ENCODE measurements at regions not wholly inside any gene's neighbourhood (a gene's known extent, or its start where the extent isn't known, plus 50 kb on each side); places are given as distances from the start of the nearest gene placed in this dataset.

DNA sequence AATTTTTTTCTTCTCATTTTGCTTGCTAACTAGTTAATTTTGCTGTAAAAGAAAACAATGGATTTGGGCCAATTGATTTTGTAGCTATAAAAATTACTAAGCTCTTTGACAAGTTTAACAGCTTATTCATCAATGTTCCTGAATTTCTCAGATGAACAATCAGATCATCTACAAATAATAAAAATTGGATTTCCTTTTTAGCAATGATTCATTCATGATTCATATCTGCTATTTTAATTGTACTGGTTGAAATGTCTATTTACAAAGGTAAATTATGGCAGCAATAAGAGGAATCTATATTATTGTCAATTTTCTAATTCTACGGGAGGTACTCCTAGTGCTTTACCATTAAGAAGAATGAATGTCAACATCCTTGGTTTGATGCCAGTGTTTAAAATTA lies 178.8 kb upstream of the BTBD3 start:
- no peaks in the 10 kb centered on the region for H3K9me3 ChIP-seq (ENCODE audit: control insufficient read depth, insufficient read depth, low read depth, low read length)
- in situ Hi-C loops (cut with HindIII; ENCODE audit: low pct_unique_long_range_greater_than_20kb, low sequenced_read_pairs): no loop called here
- H3K36me3 ChIP-seq (ENCODE audit: control insufficient read depth, insufficient read depth, low read length): no peaks in the 10 kb centered on the region; the same call in 1 of the 2 replicates
- no peak overlapping the region for H3K27ac ChIP-seq (ENCODE audit: low read length)
- DNase-seq (ENCODE audit: low read depth, low spot score) (no peak), ATAC-seq (no peak)
- no peak overlapping the region for H3K4me3 ChIP-seq (ENCODE audit: low read depth in 2 of 2, low read length in 2 of 2)
- no TSS peak for BruUV-seq (replicated peaks)
- H3K27me3 ChIP-seq (ENCODE audit: control insufficient read depth, insufficient read depth, low read length): no peaks in the 10 kb centered on the region
- intact Hi-C loops (cut with micrococcal nuclease; ENCODE audit: unreplicated experiment): no loop called here
- no peaks in the 10 kb centered on the region for H3K4me1 ChIP-seq (ENCODE audit: control insufficient read depth, insufficient read depth, low read length)
- POLR2A ChIA-PET: no interaction called here
- TF ChIP-seq SIN3A (IDR thresholded peaks at IDR 0.05; ENCODE audit: borderline replicate concordance, insufficient read depth, low read depth, low read length) (no peak), POLR2AphosphoS5 (IDR thresholded peaks at IDR 0.05; ENCODE audit: low read depth, low read length) (no peak), TCF7L2 (IDR thresholded peaks at IDR 0.05; ENCODE audit: low read depth, low read length) (no peak)
- TF ChIP-seq, protein P1, sequence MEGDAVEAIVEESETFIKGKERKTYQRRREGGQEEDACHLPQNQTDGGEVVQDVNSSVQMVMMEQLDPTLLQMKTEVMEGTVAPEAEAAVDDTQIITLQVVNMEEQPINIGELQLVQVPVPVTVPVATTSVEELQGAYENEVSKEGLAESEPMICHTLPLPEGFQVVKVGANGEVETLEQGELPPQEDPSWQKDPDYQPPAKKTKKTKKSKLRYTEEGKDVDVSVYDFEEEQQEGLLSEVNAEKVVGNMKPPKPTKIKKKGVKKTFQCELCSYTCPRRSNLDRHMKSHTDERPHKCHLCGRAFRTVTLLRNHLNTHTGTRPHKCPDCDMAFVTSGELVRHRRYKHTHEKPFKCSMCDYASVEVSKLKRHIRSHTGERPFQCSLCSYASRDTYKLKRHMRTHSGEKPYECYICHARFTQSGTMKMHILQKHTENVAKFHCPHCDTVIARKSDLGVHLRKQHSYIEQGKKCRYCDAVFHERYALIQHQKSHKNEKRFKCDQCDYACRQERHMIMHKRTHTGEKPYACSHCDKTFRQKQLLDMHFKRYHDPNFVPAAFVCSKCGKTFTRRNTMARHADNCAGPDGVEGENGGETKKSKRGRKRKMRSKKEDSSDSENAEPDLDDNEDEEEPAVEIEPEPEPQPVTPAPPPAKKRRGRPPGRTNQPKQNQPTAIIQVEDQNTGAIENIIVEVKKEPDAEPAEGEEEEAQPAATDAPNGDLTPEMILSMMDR (IDR thresholded peaks at IDR 0.05): no peak
- CTCF ChIA-PET: no interaction called here

DNA sequence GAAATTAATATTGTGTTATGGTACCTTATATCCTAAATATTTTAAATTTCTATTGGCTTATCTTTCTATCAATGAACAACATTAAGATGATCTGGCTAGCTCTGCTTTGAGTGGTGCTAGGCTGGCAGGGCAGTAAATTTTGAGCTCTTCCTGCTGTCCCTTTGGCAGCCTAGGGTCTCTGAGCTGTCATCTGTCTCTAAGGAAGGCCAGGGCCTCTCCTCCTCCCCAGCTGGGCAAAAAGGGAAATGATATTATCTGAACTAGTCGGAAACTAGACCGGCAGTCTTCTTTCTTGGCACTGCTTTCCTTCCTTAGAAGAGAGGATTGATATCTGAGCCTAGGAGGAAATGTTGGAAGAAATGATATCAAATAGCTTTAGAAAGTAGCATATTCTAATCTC lies 176.7 kb upstream of the BTBD3 start:
- CTCF ChIA-PET: no interaction called here
- no peaks in the 10 kb centered on the region for H3K4me1 ChIP-seq (ENCODE audit: control insufficient read depth, insufficient read depth, low read length)
- H3K36me3 ChIP-seq (ENCODE audit: control insufficient read depth, insufficient read depth, low read length): no peaks in the 10 kb centered on the region; the same call in 1 of the 2 replicates
- no peak overlapping the region for H3K4me3 ChIP-seq (ENCODE audit: low read depth in 2 of 2, low read length in 2 of 2)
- no peak for TF ChIP-seq TCF7L2 (IDR thresholded peaks at IDR 0.05; ENCODE audit: low read depth, low read length)
- TF ChIP-seq POLR2AphosphoS5 (IDR thresholded peaks at IDR 0.05; ENCODE audit: low read depth, low read length): no peak
- in situ Hi-C loops (cut with HindIII; ENCODE audit: low pct_unique_long_range_greater_than_20kb, low sequenced_read_pairs) (no loop called here), intact Hi-C loops (cut with micrococcal nuclease; ENCODE audit: unreplicated experiment) (no loop called here)
- DNase-seq (ENCODE audit: low read depth, low spot score): no peak
- POLR2A ChIA-PET: no interaction called here
- no peaks in the 10 kb centered on the region for H3K9me3 ChIP-seq (ENCODE audit: control insufficient read depth, insufficient read depth, low read depth, low read length)
- no peak overlapping the region for H3K27ac ChIP-seq (ENCODE audit: low read length)
- H3K27me3 ChIP-seq (ENCODE audit: control insufficient read depth, insufficient read depth, low read length): no peaks in the 10 kb centered on the region
- no peak for ATAC-seq
- no TSS peak for BruUV-seq (replicated peaks)

DNA sequence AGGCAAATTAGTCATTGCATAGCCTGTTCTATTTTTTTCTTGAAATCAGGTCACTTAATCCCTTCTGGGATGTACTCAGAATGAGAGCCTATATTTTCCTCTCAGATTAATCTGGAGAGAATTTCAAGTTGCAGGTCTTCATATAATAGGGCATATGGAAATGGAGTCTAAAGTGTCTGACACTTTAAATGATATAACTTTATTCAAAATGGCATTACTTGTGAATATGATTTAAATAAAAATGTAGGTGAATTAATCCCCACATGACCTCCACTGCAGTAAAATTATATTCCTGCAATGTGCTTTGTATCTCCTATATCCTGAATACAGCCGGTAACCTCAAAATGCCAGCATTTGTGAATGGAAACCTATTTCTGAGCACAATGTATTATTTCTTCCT lies 172.5 kb upstream of the BTBD3 start:
- in situ Hi-C loops (cut with HindIII; ENCODE audit: low pct_unique_long_range_greater_than_20kb, low sequenced_read_pairs): no loop called here
- DNase-seq (ENCODE audit: low read depth, low spot score) (no peak), ATAC-seq (no peak)
- Histone ChIP-seq H3K9me3 (ENCODE audit: control insufficient read depth, insufficient read depth, low read depth, low read length) (no peaks in the 10 kb centered on the region), H3K36me3 (ENCODE audit: control insufficient read depth, insufficient read depth, low read length) (no peaks in the 10 kb centered on the region; the same call in 1 of the 2 replicates), H3K4me1 (ENCODE audit: control insufficient read depth, insufficient read depth, low read length) (no peaks in the 10 kb centered on the region), H3K27ac (ENCODE audit: low read length) (no peak overlapping the region), H3K27me3 (ENCODE audit: control insufficient read depth, insufficient read depth, low read length) (no peaks in the 10 kb centered on the region), H3K4me3 (ENCODE audit: low read depth in 2 of 2, low read length in 2 of 2) (no peak overlapping the region)
- intact Hi-C loops (cut with micrococcal nuclease; ENCODE audit: unreplicated experiment): no loop called here
- TF ChIP-seq, protein P2, sequence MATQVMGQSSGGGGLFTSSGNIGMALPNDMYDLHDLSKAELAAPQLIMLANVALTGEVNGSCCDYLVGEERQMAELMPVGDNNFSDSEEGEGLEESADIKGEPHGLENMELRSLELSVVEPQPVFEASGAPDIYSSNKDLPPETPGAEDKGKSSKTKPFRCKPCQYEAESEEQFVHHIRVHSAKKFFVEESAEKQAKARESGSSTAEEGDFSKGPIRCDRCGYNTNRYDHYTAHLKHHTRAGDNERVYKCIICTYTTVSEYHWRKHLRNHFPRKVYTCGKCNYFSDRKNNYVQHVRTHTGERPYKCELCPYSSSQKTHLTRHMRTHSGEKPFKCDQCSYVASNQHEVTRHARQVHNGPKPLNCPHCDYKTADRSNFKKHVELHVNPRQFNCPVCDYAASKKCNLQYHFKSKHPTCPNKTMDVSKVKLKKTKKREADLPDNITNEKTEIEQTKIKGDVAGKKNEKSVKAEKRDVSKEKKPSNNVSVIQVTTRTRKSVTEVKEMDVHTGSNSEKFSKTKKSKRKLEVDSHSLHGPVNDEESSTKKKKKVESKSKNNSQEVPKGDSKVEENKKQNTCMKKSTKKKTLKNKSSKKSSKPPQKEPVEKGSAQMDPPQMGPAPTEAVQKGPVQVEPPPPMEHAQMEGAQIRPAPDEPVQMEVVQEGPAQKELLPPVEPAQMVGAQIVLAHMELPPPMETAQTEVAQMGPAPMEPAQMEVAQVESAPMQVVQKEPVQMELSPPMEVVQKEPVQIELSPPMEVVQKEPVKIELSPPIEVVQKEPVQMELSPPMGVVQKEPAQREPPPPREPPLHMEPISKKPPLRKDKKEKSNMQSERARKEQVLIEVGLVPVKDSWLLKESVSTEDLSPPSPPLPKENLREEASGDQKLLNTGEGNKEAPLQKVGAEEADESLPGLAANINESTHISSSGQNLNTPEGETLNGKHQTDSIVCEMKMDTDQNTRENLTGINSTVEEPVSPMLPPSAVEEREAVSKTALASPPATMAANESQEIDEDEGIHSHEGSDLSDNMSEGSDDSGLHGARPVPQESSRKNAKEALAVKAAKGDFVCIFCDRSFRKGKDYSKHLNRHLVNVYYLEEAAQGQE (IDR thresholded peaks at IDR 0.05; ENCODE audit: insufficient read depth in 1 of 2, low read depth in 2 of 2, low read length in 1 of 2): no peak
- ChIA-PET POLR2A (no interaction called here), CTCF (no interaction called here)
- no TSS peak for BruUV-seq (replicated peaks)

All from Panc1 (cell line).